Heart right ventricle (tissue), 16 donors: ENCODE measurements at regions not wholly inside any gene's neighbourhood (a gene's known extent, or its start where the extent isn't known, plus 50 kb on each side); places are given as distances from the start of the nearest gene placed in this dataset.

Experiments used
- ATAC-seq, 8 donors: fragments of 200-7000 bp; cut with Tn5 transposase; one replicate each; pipeline ENCODE4 v1.9.1; 2020; ENCODE audit warnings: mild to moderate bottlenecking in 8 of 8, moderate library complexity in 8 of 8, moderate number of reproducible peaks in 1 of 8
- DNase-seq, 2 donors: peaks; one replicate each; pipeline ENCODE4 v3.0.0-alpha.2; 2020
- H3K27ac ChIP-seq, 10 donors: fragments of 200-600 bp; sonication (generic) in 2 of 10; one replicate each; pipeline versions ENCODE4 v1.5.0 to v1.8.0; 2020 to 2022; ENCODE audit warnings: mild to moderate bottlenecking in 3 of 10
- H3K27me3 ChIP-seq, 7 donors: fragments of 200-600 bp; one replicate each; pipeline ENCODE4 v1.8.0; 2021 to 2022; ENCODE audit warnings: mild to moderate bottlenecking in 2 of 7
- H3K36me3 ChIP-seq, 9 donors: fragments of 200-600 bp; sonication (generic) in 1 of 9; one replicate each; pipeline versions ENCODE4 v1.5.0 to v1.8.0; 2020 to 2022; ENCODE audit warnings: mild to moderate bottlenecking in 2 of 9
- H3K4me1 ChIP-seq, 9 donors: fragments of 200-600 bp; sonication (generic) in 1 of 9; one replicate each; pipeline versions ENCODE4 v1.5.0 to v1.8.0; 2020 to 2022; ENCODE audit warnings: mild to moderate bottlenecking in 4 of 9
- H3K4me3 ChIP-seq, 10 donors: fragments of 200-600 bp; sonication (generic) in 2 of 10; one replicate each; pipeline versions ENCODE4 v1.5.0 to v1.8.0; 2020 to 2022; ENCODE audit warnings: mild to moderate bottlenecking in 7 of 10, moderate library complexity in 2 of 10
- H3K9me3 ChIP-seq, 11 donors: fragments of 200-600 bp in 10 of 11; sonication (generic) in 2 of 11; one replicate each; pipeline versions ENCODE4 v1.5.0 to v1.8.0; 2013 to 2022; ENCODE audit warnings: mild to moderate bottlenecking in 2 of 11, control low read depth in 1 of 11, moderate library complexity in 1 of 11
- CTCF ChIP-seq, 9 donors: fragments of 200-600 bp; sonication (generic) in 2 of 9; IDR thresholded peaks; one replicate each; pipeline versions ENCODE4 v1.5.0 to v1.8.0; 2021 to 2022; ENCODE audit warnings: antibody characterized with exemption in 9 of 9, mild to moderate bottlenecking in 5 of 9, moderate library complexity in 1 of 9
- WGBS, 2 donors: extraction: QIAGEN DNeasy Blood & Tissue Kit; methylation state at CpG; one replicate each; pipeline ENCODE4 v1.1.7; 2013; ENCODE audit warnings: inconsistent platforms in 1 of 2; 5-methylcytosine and 5-hydroxymethylcytosine counted together
- intact Hi-C, 10 donors: fragments of 100-400 bp; cut with DNase I; formaldehyde crosslinking; loops; one replicate each; pipeline versions ENCODE4 v1.11.1 to v1.14.2; 2022
- donor health status: Arrhythmogenic right ventricular cardiomyopathy.
- donor health status: ischemic (EF 13 %, LVEDD 7.1; RV severe dilation, severe dysfunction).
- donor health status: healthy with polysubstance abuse.
- donor health status: DM: no; HTN: yes; CAD: no.
- donor health status: DM: no; HTN: no; CAD: no.
- donor health status: ischemic (EF 25% LVEDD 6.9; RV normal size, moderate dysfunction).
- donor health status: ischemic (EF 25% LVEDD 5.7; RV mildly dilated, moderate dysfunction).
- donor health status: healthy.
- donor health status: DM: yes; HTN: yes; CAD: no.
- donor health status: Ischemic cardiomyopathy.
- donor health status: ischemic (EF 35%, LVEDD 5.7; RV mildly dilated, moderate dysfunction).
- donor health status: nonischemic (EF 11% LVEDD 7.7; RV severe dilation, severe dysfunction).
- donor health status: DM: yes; HTN: yes; CAD: no.
- donor health status: PGD.
- donor health status: ischemic (EF 29% LVEDD 5.4; RV normal size, mild dysfunction).
- donor health status: nonischemic (EF 23%, LVEDD 6.1; RV moderate dilation, normal function).

- TF ChIP-seq CTCF (IDR thresholded peaks at IDR 0.05) = no peak
- DNase-seq (no peak), ATAC-seq (no peak)
- WGBS, 2 donors = 43 to 49% methylated on average over 2 of the region's 2 CpGs
- no peaks in the 10 kb centered on the region for H3K9me3 ChIP-seq
- H3K4me1 ChIP-seq = peaks cover 0 to 11% (median 5%) of the 10 kb centered on the region in 9 donors
- no peak overlapping the region for H3K27ac ChIP-seq
- no peak overlapping the region for H3K4me3 ChIP-seq
- intact Hi-C loops = no loop called here
- H3K27me3 ChIP-seq = no peaks in the 10 kb centered on the region
- H3K36me3 ChIP-seq = no peaks in the 10 kb centered on the region
These were observed 93.6 kb upstream of the NMNAT3 start for GRCh38 chr3:139771331-139771730.

- no peak overlapping the region for H3K4me3 ChIP-seq
- 76 to 88% methylated on average over 7 of the region's 7 CpGs for WGBS, 2 donors
- DNase-seq (no peak), ATAC-seq (no peak)
- TF ChIP-seq CTCF (IDR thresholded peaks at IDR 0.05) = no peak
- no peaks in the 10 kb centered on the region for H3K36me3 ChIP-seq
- no peaks in the 10 kb centered on the region for H3K27me3 ChIP-seq
- intact Hi-C loops = no loop called here
- H3K9me3 ChIP-seq = no peaks in the 10 kb centered on the region
- no peak overlapping the region for H3K27ac ChIP-seq
- H3K4me1 ChIP-seq = peaks cover 0 to 11% (median 5%) of the 10 kb centered on the region in 9 donors
These were observed 92.8 kb upstream of the NMNAT3 start for GRCh38 chr3:139770577-139770976.

GRCh38 chr3:139769796-139770195, 92.0 kb upstream of the NMNAT3 start:
- Histone ChIP-seq H3K36me3 (no peaks in the 10 kb centered on the region), H3K9me3 (no peaks in the 10 kb centered on the region), H3K27ac (no peak overlapping the region), H3K27me3 (no peaks in the 10 kb centered on the region), H3K4me1 (peaks cover 0 to 10% (median 5%) of the 10 kb centered on the region in 9 donors), H3K4me3 (no peak overlapping the region)
- no peak for DNase-seq
- TF ChIP-seq CTCF (IDR thresholded peaks at IDR 0.05) = no peak
- no peak for ATAC-seq
- 84 to 93% methylated on average over 4 of the region's 4 CpGs for WGBS, 2 donors
- intact Hi-C loops = no loop called here

- Histone ChIP-seq H3K27ac (no peak overlapping the region), H3K4me1 (peaks cover 0 to 19% (median 0%) of the 10 kb centered on the region in 9 donors), H3K36me3 (no peaks in the 10 kb centered on the region), H3K27me3 (no peaks in the 10 kb centered on the region), H3K4me3 (no peak overlapping the region), H3K9me3 (no peaks in the 10 kb centered on the region)
- WGBS, 2 donors = 79 to 94% methylated on average over 3 of the region's 3 CpGs
- intact Hi-C loops = no loop called here
- ATAC-seq (no peak), DNase-seq (no peak)
- TF ChIP-seq CTCF (IDR thresholded peaks at IDR 0.05) = no peak
These were observed 87.2 kb upstream of the NMNAT3 start for GRCh38 chr3:139764936-139765335.
